ENCODE measurements at regions not wholly inside any gene's neighbourhood (a gene's known extent, or its start where the extent isn't known, plus 50 kb on each side); places are given as distances from the start of the nearest gene placed in this dataset.
A peak's percentile ranks its signal among the peaks of the same experiment; 100 is the strongest.
"Not testable (repeated sequence)": the region's sequence is repeated elsewhere in the genome, so short reads cannot be mapped to it uniquely, and the experiment has no call there.

- Histone ChIP-seq H3K36me3 (no peaks in the 10 kb centered on the region), H3K4me3 (no peak overlapping the region), H3K27ac (no peak overlapping the region), H3K27me3 (no peaks in the 10 kb centered on the region), H3K4me1 (no peaks in the 10 kb centered on the region), H3K9me3 (peaks cover 0 to 4% (median 0%) of the 10 kb centered on the region in 4 donors)
- TF ChIP-seq CTCF (IDR thresholded peaks at IDR 0.05) (no peak), POLR2AphosphoS5 (IDR thresholded peaks at IDR 0.05) (no peak)
- 86 to 98% (median 88%) methylated on average over 1 of the region's 1 CpG for WGBS, 5 donors
- DNase-seq: no peak
- intact Hi-C loops (cut with DNase I; ENCODE audit: low total_unique reads): no loop called here
Observed at GRCh38 chr10:56470701-56471100, 109.6 kb upstream of the ZWINT start.

GRCh38 chr10:56469482-56469881 lies 108.4 kb upstream of the ZWINT start:
- Histone ChIP-seq H3K4me1 (no peaks in the 10 kb centered on the region), H3K27me3 (no peaks in the 10 kb centered on the region), H3K4me3 (no peak overlapping the region), H3K36me3 (no peaks in the 10 kb centered on the region), H3K27ac (no peak overlapping the region), H3K9me3 (peaks cover 0 to 7% (median 0%) of the 10 kb centered on the region in 4 donors)
- intact Hi-C loops (cut with DNase I; ENCODE audit: low total_unique reads): no loop called here
- TF ChIP-seq POLR2AphosphoS5 (IDR thresholded peaks at IDR 0.05) (no peak), EP300 (IDR thresholded peaks at IDR 0.05) (no peak), POLR2A (IDR thresholded peaks at IDR 0.05) (no peak), CTCF (IDR thresholded peaks at IDR 0.05) (no peak)
- DNase-seq: no peak

- no peak for DNase-seq
Observed at GRCh38 chr10:56466005-56466404, 104.9 kb upstream of the ZWINT start.

GRCh38 chr10:56449770-56450169 lies 88.7 kb upstream of the ZWINT start:
- no peak for DNase-seq
- TF ChIP-seq POLR2AphosphoS5 (IDR thresholded peaks at IDR 0.05) (no peak), CTCF (IDR thresholded peaks at IDR 0.05) (peak in 1 of 7 experiments; percentile 7), EP300 (IDR thresholded peaks at IDR 0.05) (no peak)
- H3K4me3 ChIP-seq: no peak overlapping the region
- H3K27me3 ChIP-seq: no peaks in the 10 kb centered on the region
- peaks cover 0 to 18% (median 10%) of the 10 kb centered on the region in 4 donors for H3K9me3 ChIP-seq
- no peaks in the 10 kb centered on the region for H3K4me1 ChIP-seq
- H3K27ac ChIP-seq: no peak overlapping the region
- intact Hi-C loops (cut with DNase I; ENCODE audit: low total_unique reads): no loop called here
- no peaks in the 10 kb centered on the region for H3K36me3 ChIP-seq

More at GRCh38 chr10:56466005-56466404, 104.9 kb upstream of the ZWINT start:
- intact Hi-C loops (cut with DNase I; ENCODE audit: low total_unique reads): no loop called here
- 81 to 89% (median 83%) methylated on average over 6 of the region's 6 CpGs for WGBS, 5 donors
- H3K4me3 ChIP-seq: no peak overlapping the region
- peaks cover 0 to 7% (median 0%) of the 10 kb centered on the region in 4 donors for H3K9me3 ChIP-seq
- H3K27ac ChIP-seq: no peak overlapping the region
- H3K36me3 ChIP-seq: no peaks in the 10 kb centered on the region
- H3K27me3 ChIP-seq: no peaks in the 10 kb centered on the region
- H3K4me1 ChIP-seq: no peaks in the 10 kb centered on the region
- TF ChIP-seq CTCF (IDR thresholded peaks at IDR 0.05): no peak
- no peak for TF ChIP-seq POLR2AphosphoS5 (IDR thresholded peaks at IDR 0.05)
- no peak for TF ChIP-seq POLR2A (IDR thresholded peaks at IDR 0.05)
- TF ChIP-seq EP300 (IDR thresholded peaks at IDR 0.05): no peak

GRCh38 chr10:56447613-56448012 lies 86.6 kb upstream of the ZWINT start:
- 79 to 88% (median 85%) methylated on average over 10 of the region's 10 CpGs for WGBS, 5 donors
- intact Hi-C loops (cut with DNase I; ENCODE audit: low total_unique reads); DNase-seq: not testable (repeated sequence)

GRCh38 chr10:56441337-56441736 lies 80.3 kb upstream of the ZWINT start:
- H3K27me3 ChIP-seq; DNase-seq; H3K4me1 ChIP-seq; H3K9me3 ChIP-seq; H3K4me3 ChIP-seq; H3K27ac ChIP-seq; H3K36me3 ChIP-seq; intact Hi-C loops (cut with DNase I; ENCODE audit: low total_unique reads): not testable (repeated sequence)
- WGBS, 5 donors: 53 to 75% (median 72%) methylated on average over 1 of the region's 1 CpG

More at GRCh38 chr10:56447613-56448012, 86.6 kb upstream of the ZWINT start:
- H3K4me1 ChIP-seq, H3K4me3 ChIP-seq, H3K36me3 ChIP-seq, H3K27me3 ChIP-seq, H3K27ac ChIP-seq: not testable (repeated sequence)
- peaks cover 0 to 18% (median 10%) of the 10 kb centered on the region in 4 donors for H3K9me3 ChIP-seq

All from stomach (tissue), 8 donors.